RWPE2 (cell line): ENCODE measurements at regions not wholly inside any gene's neighbourhood (a gene's known extent, or its start where the extent isn't known, plus 50 kb on each side); places are given as distances from the start of the nearest gene placed in this dataset.

Experiments
- ATAC-seq: fragments of 200-7000 bp; cut with Tn5 transposase; 3 replicates; pipeline ENCODE4 v1.9.1; 2021; ENCODE audit warnings: low read depth
- DNase-seq: peaks from one replicate; pipeline ENCODE4 v3.0.0-alpha.2; 2020; ENCODE audit warnings: low spot score
- H3K27ac ChIP-seq: fragments of 450-650 bp; 2 replicates; pipeline ENCODE4 v1.5.1; 2017; ENCODE audit warnings: mild to moderate bottlenecking; ENCODE audit not compliant: poor library complexity, severe bottlenecking
- H3K27me3 ChIP-seq: fragments of 250-450 bp; sonication (Bioruptor Pico); 2 replicates; pipeline ENCODE4 v1.5.1; 2021; ENCODE audit warnings: mild to moderate bottlenecking, moderate library complexity; ENCODE audit not compliant: insufficient read depth, poor library complexity, severe bottlenecking
- H3K36me3 ChIP-seq: fragments of 250-450 bp; sonication (Bioruptor Pico); 2 replicates; pipeline ENCODE4 v1.5.1; 2020; ENCODE audit warnings: low read depth, mild to moderate bottlenecking, moderate library complexity
- H3K4me1 ChIP-seq: fragments of 250-450 bp; sonication (Bioruptor Pico); 2 replicates; pipeline ENCODE4 v1.5.1; 2021; ENCODE audit warnings: mild to moderate bottlenecking, moderate library complexity; ENCODE audit not compliant: insufficient read depth, poor library complexity, severe bottlenecking
- H3K4me3 ChIP-seq: fragments of 250-450 bp; sonication (Bioruptor Pico); 2 replicates; pipeline ENCODE4 v1.5.1; 2021; ENCODE audit warnings: mild to moderate bottlenecking, moderate library complexity; ENCODE audit not compliant: severe bottlenecking
- H3K9me3 ChIP-seq: fragments of 250-450 bp; sonication (Bioruptor Pico); 2 replicates; pipeline ENCODE4 v1.5.1; 2021; ENCODE audit warnings: mild to moderate bottlenecking, moderate library complexity; ENCODE audit not compliant: severe bottlenecking
- CTCF ChIP-seq: fragments of 450-650 bp; IDR thresholded peaks from one replicate; pipeline ENCODE4 v1.5.1; 2017; ENCODE audit warnings: mild to moderate bottlenecking, moderate library complexity; ENCODE audit not compliant: poor library complexity, severe bottlenecking

- no peak for ATAC-seq
- H3K27me3 ChIP-seq: no peaks in the 10 kb centered on the region
- no peak for TF ChIP-seq CTCF
- H3K27ac ChIP-seq: no peak overlapping the region
- H3K9me3 ChIP-seq: peaks cover 4% of the 10 kb centered on the region
- H3K36me3 ChIP-seq: no peaks in the 10 kb centered on the region
- no peak overlapping the region for H3K4me3 ChIP-seq
- H3K4me1 ChIP-seq: no peaks in the 10 kb centered on the region
- DNase-seq: no peak
These were observed 115.4 kb upstream of the ADO start for GRCh38 chr10:62688971-62689700.

- Histone ChIP-seq H3K4me1 (no peaks in the 10 kb centered on the region), H3K36me3 (no peaks in the 10 kb centered on the region), H3K4me3 (no peak overlapping the region), H3K9me3 (peaks cover 4% of the 10 kb centered on the region), H3K27ac (no peak overlapping the region), H3K27me3 (no peaks in the 10 kb centered on the region)
- no peak for DNase-seq
- no peak for ATAC-seq
- TF ChIP-seq CTCF: no peak
These were observed 114.8 kb upstream of the ADO start for GRCh38 chr10:62689712-62690111.

- Histone ChIP-seq H3K27me3 (no peaks in the 10 kb centered on the region), H3K4me1 (no peaks in the 10 kb centered on the region), H3K4me3 (no peak overlapping the region), H3K36me3 (no peaks in the 10 kb centered on the region), H3K27ac (no peak overlapping the region), H3K9me3 (peaks cover 4% of the 10 kb centered on the region)
- DNase-seq (no peak), ATAC-seq (no peak)
- no peak for TF ChIP-seq CTCF
These were observed 113.8 kb upstream of the ADO start for GRCh38 chr10:62690703-62691102.

GRCh38 chr10:62691336-62691735, 113.2 kb upstream of the ADO start:
- Histone ChIP-seq H3K27ac (no peak overlapping the region), H3K9me3 (peaks cover 4% of the 10 kb centered on the region), H3K27me3 (no peaks in the 10 kb centered on the region), H3K36me3 (no peaks in the 10 kb centered on the region), H3K4me3 (no peak overlapping the region), H3K4me1 (no peaks in the 10 kb centered on the region)
- no peak for TF ChIP-seq CTCF
- ATAC-seq (no peak), DNase-seq (no peak)

DNA sequence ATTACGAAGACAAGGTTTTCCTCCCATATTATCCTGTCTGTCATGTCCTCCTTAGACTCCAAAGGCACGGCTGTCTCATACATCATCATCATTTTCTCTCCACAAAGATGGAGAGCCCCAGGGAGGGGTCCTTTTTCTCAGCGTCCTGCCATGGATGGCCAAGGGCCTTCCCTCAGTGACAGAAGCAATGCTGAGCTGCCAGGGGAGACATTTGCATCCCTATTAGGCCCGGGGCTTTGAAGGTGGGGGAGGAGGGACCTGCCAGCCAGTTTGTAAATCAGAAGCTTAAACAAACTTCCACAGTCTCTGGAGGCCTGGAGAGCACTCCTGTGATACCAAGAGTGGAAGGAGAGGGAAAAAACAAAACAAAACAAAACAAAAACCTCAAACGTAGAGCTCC, 112.4 kb upstream of the ADO start:
- H3K4me3 ChIP-seq: no peak overlapping the region
- DNase-seq (no peak), ATAC-seq (no peak)
- no peak for TF ChIP-seq CTCF
- no peaks in the 10 kb centered on the region for H3K4me1 ChIP-seq
- H3K36me3 ChIP-seq: no peaks in the 10 kb centered on the region
- no peaks in the 10 kb centered on the region for H3K27me3 ChIP-seq
- H3K27ac ChIP-seq: no peak overlapping the region
- H3K9me3 ChIP-seq: peaks cover 3% of the 10 kb centered on the region
